H9 (cell line): ENCODE measurements at regions not wholly inside any gene's neighbourhood (a gene's known extent, or its start where the extent isn't known, plus 50 kb on each side); places are given as distances from the start of the nearest gene placed in this dataset.

Experiments
- DNase-seq: peaks from one replicate; pipeline ENCODE4 v3.0.0-alpha.2; 2017
- H2AFZ ChIP-seq: one replicate; pipeline ENCODE4 v1.6.1; 2013; ENCODE audit warnings: mild to moderate bottlenecking, low read length, control low read depth, moderate library complexity
- H2AK5ac ChIP-seq: 2 replicates; pipeline ENCODE4 v1.6.1; 2013; ENCODE audit warnings: low read length, control low read depth, mixed read lengths; ENCODE audit not compliant: insufficient read length
- H2BK120ac ChIP-seq: one replicate; pipeline ENCODE4 v1.6.1; 2013; ENCODE audit warnings: low read depth, mild to moderate bottlenecking, low read length, control low read depth, inconsistent platforms; ENCODE audit not compliant: poor library complexity, severe bottlenecking
- H2BK12ac ChIP-seq: 2 replicates; pipeline ENCODE4 v1.6.1; 2013; ENCODE audit warnings: low read length, control low read depth, mixed read lengths, low read depth; ENCODE audit not compliant: insufficient read length
- H2BK15ac ChIP-seq: 2 replicates; pipeline ENCODE4 v1.6.1; 2013; ENCODE audit warnings: low read depth, low read length, control low read depth
- H2BK20ac ChIP-seq: one replicate; pipeline ENCODE4 v1.6.1; 2013; ENCODE audit warnings: low read depth, mild to moderate bottlenecking, low read length, control low read depth, inconsistent platforms; ENCODE audit not compliant: poor library complexity, severe bottlenecking
- H2BK5ac ChIP-seq: 2 replicates; pipeline ENCODE4 v1.6.1; 2013; ENCODE audit warnings: low read length, control low read depth, mixed read lengths; ENCODE audit not compliant: insufficient read length
- H3K14ac ChIP-seq: 2 replicates; pipeline ENCODE4 v1.6.1; 2013; ENCODE audit warnings: low read length, control low read depth; ENCODE audit not compliant: insufficient read depth
- H3K18ac ChIP-seq: 2 replicates; pipeline ENCODE4 v1.6.1; 2013; ENCODE audit warnings: low read depth, mild to moderate bottlenecking, mixed read lengths, low read length, control low read depth; ENCODE audit not compliant: insufficient read length
- H3K23ac ChIP-seq: 2 replicates; pipeline ENCODE4 v1.6.1; 2013; ENCODE audit warnings: low read length, control low read depth, mixed read lengths, low read depth; ENCODE audit not compliant: insufficient read length
- H3K23me2 ChIP-seq: 2 replicates; pipeline ENCODE4 v1.6.1; 2013; ENCODE audit warnings: low read depth, mild to moderate bottlenecking, mixed read lengths, low read length, control low read depth; ENCODE audit not compliant: insufficient read length, poor library complexity, severe bottlenecking
- H3K27ac ChIP-seq: 2 replicates; pipeline ENCODE4 v1.5.1; 2013; ENCODE audit warnings: low read length, control low read depth, mixed read lengths, low read depth; ENCODE audit not compliant: insufficient read length
- H3K27me3 ChIP-seq: 2 replicates; pipeline ENCODE4 v1.6.1; 2013; ENCODE audit warnings: low read length, control low read depth, inconsistent platforms; ENCODE audit not compliant: insufficient read depth
- H3K4ac ChIP-seq: 2 replicates; pipeline ENCODE4 v1.6.1; 2013; ENCODE audit warnings: low read depth, mild to moderate bottlenecking, control low read depth, inconsistent platforms, low read length, moderate library complexity
- H3K4me1 ChIP-seq: 2 replicates; pipeline ENCODE4 v1.6.1; 2013; ENCODE audit warnings: low read length, control low read depth, inconsistent platforms; ENCODE audit not compliant: insufficient read depth
- H3K4me2 ChIP-seq: 2 replicates; pipeline ENCODE4 v1.6.1; 2013; ENCODE audit warnings: low read length, control low read depth, mixed read lengths; ENCODE audit not compliant: insufficient read length, insufficient read depth
- H3K56ac ChIP-seq: 2 replicates; pipeline ENCODE4 v1.6.1; 2013; ENCODE audit warnings: low read depth, mild to moderate bottlenecking, mixed read lengths, low read length, control low read depth; ENCODE audit not compliant: insufficient read length
- H3K79me1 ChIP-seq: 2 replicates; pipeline ENCODE4 v1.6.1; 2013; ENCODE audit warnings: low read depth, mild to moderate bottlenecking, moderate library complexity, low read length, control low read depth, inconsistent platforms; ENCODE audit not compliant: insufficient read depth, poor library complexity, severe bottlenecking
- H3K79me2 ChIP-seq: 2 replicates; pipeline ENCODE4 v1.6.1; 2013; ENCODE audit warnings: low read length, control low read depth, inconsistent platforms; ENCODE audit not compliant: insufficient read depth
- H3K9ac ChIP-seq: 2 replicates; pipeline ENCODE4 v1.6.1; 2013; ENCODE audit warnings: low read length, control low read depth, mixed read lengths; ENCODE audit not compliant: insufficient read length; ENCODE audit errors: extremely low read depth
- H3K9me3 ChIP-seq: one replicate; pipeline ENCODE4 v1.6.1; 2013; ENCODE audit warnings: low read depth, low read length, inconsistent platforms; ENCODE audit not compliant: control insufficient read depth
- H3T11ph ChIP-seq: one replicate; pipeline ENCODE4 v1.6.1; 2013; ENCODE audit warnings: mild to moderate bottlenecking, low read length, control low read depth, inconsistent platforms
- H4K20me1 ChIP-seq: one replicate; pipeline ENCODE4 v1.6.1; 2013; ENCODE audit not compliant: control insufficient read depth, insufficient read length, insufficient read depth
- H4K5ac ChIP-seq: 2 replicates; pipeline ENCODE4 v1.6.1; 2013; ENCODE audit warnings: low read depth, mild to moderate bottlenecking, mixed read lengths, low read length, control low read depth; ENCODE audit not compliant: insufficient read length
- H4K8ac ChIP-seq: replicated peaks from 2 replicates; pipeline ENCODE4 v1.6.1; 2013; ENCODE audit warnings: low read length, control low read depth, mixed read lengths, low read depth; ENCODE audit not compliant: insufficient read length
- H4K91ac ChIP-seq: 2 replicates; pipeline ENCODE4 v1.6.1; 2013; ENCODE audit warnings: low read depth, mild to moderate bottlenecking, moderate library complexity, mixed read lengths, low read length, control low read depth; ENCODE audit not compliant: insufficient read length
- H3K27ac Mint-ChIP-seq, 3 experiments: 2 replicates in 2 of 3; 3 replicates in 1 of 3; pipeline ENCODE4 v1.8.0; 2020 to 2021; ENCODE audit warnings: mixed read lengths in 3 of 3, mild to moderate bottlenecking in 1 of 3, moderate library complexity in 1 of 3
- H3K27me3 Mint-ChIP-seq: 2 replicates; pipeline ENCODE4 v1.8.0; 2021; ENCODE audit warnings: low read depth, mild to moderate bottlenecking, moderate library complexity, mixed read lengths
- H3K36me3 Mint-ChIP-seq, 3 experiments: 2 replicates in 2 of 3; 3 replicates in 1 of 3; pipeline ENCODE4 v1.8.0; 2020 to 2021; ENCODE audit warnings: low read depth in 3 of 3, mixed read lengths in 3 of 3; ENCODE audit not compliant: insufficient read depth in 1 of 3
- H3K4me1 Mint-ChIP-seq, 2 experiments: 2 replicates each; pipeline ENCODE4 v1.8.0; 2020; ENCODE audit warnings: mixed read lengths in 2 of 2
- H3K4me3 Mint-ChIP-seq, 2 experiments: 2 replicates in 1 of 2; 3 replicates in 1 of 2; pipeline ENCODE4 v1.8.0; 2020 to 2021; ENCODE audit warnings: mild to moderate bottlenecking in 2 of 2, mixed read lengths in 2 of 2, moderate library complexity in 1 of 2
- H3K9me3 Mint-ChIP-seq, 2 experiments: 2 replicates in 1 of 2; 3 replicates in 1 of 2; pipeline ENCODE4 v1.8.0; 2020; ENCODE audit warnings: mild to moderate bottlenecking in 2 of 2, mixed read lengths in 2 of 2, moderate library complexity in 1 of 2
- CTCF ChIP-seq: fragments of 200-600 bp; sonication (generic); conservative IDR thresholded peaks from 3 replicates; pipeline ENCODE4 v1.8.0; 2021; ENCODE audit warnings: antibody characterized with exemption, mild to moderate bottlenecking
- WGBS: extraction: QIAGEN DNeasy Blood & Tissue Kit; methylation state at CpG from one replicate; pipeline ENCODE4 v1.1.7; 2013; ENCODE audit warnings: missing lambda C conversion rate, low lambda C conversion rate, mixed read lengths; ENCODE audit not compliant: insufficient read length; ENCODE audit errors: extremely low coverage; 5-methylcytosine and 5-hydroxymethylcytosine counted together

- H3K79me2 ChIP-seq = peaks cover 2% of the 10 kb centered on the region; the same call in 1 of the 2 replicates
- H3K27ac Mint-ChIP-seq = peak overlapping the region in 1 of 3 experiments; percentile 83; a peak in 2 of 7 replicates
- H3K27ac ChIP-seq = no peak overlapping the region
Observed at GRCh38 chr4:151522866-151523519, 114.0 kb downstream of the FHIP1A start.

More at GRCh38 chr4:151522866-151523519, 114.0 kb downstream of the FHIP1A start:
- Histone ChIP-seq H2AFZ (no peak overlapping the region), H3K14ac (no peak overlapping the region), H4K91ac (no peak overlapping the region), H2BK12ac (no peak overlapping the region), H4K20me1 (no peaks in the 10 kb centered on the region), H3K27me3 (no peaks in the 10 kb centered on the region), H3K9me3 (no peaks in the 10 kb centered on the region), H3K23ac (no peak overlapping the region), H3K4me2 (no peak overlapping the region), H2BK120ac (no peak overlapping the region), H4K5ac (no peak overlapping the region), H3K23me2 (no peaks in the 10 kb centered on the region), H3K79me1 (no peaks in the 10 kb centered on the region), H3K18ac (no peak overlapping the region), H2BK15ac (no peak overlapping the region), H2BK5ac (no peak overlapping the region), H2BK20ac (no peak overlapping the region), H3K9ac (no peak overlapping the region), H3K4ac (no peak overlapping the region), H2AK5ac (no peak overlapping the region), H3K56ac (no peak overlapping the region), H4K8ac (no peak overlapping the region), H3K4me1 (peaks cover 7% of the 10 kb centered on the region; the same call in 1 of the 2 replicates), H3T11ph (no peak overlapping the region)
- no peak for DNase-seq
- peaks cover 9 to 21% (median 10%) of the 10 kb centered on the region in 3 experiments for H3K36me3 Mint-ChIP-seq
- WGBS = no CpG with 5 or more reads among the region's 4 CpGs
- H3K9me3 Mint-ChIP-seq = peaks cover 12 to 14% of the 10 kb centered on the region in 2 experiments
- no peak for TF ChIP-seq CTCF
- H3K27me3 Mint-ChIP-seq = no peaks in the 10 kb centered on the region
- H3K4me1 Mint-ChIP-seq = peaks cover 36 to 38% of the 10 kb centered on the region in 2 experiments
- H3K4me3 Mint-ChIP-seq = no peak overlapping the region
